Natural killer cell (primary cell): ENCODE measurements at regions not wholly inside any gene's neighbourhood (a gene's known extent, or its start where the extent isn't known, plus 50 kb on each side); places are given as distances from the start of the nearest gene placed in this dataset.
"Not testable (repeated sequence)": the region's sequence is repeated elsewhere in the genome, so short reads cannot be mapped to it uniquely, and the experiment has no call there.

Experiments
- ATAC-seq, 3 donors: fragments of 150-1000 bp in 2 of 3; fragments of 200-7000 bp in 1 of 3; cut with Tn5 transposase; 1 replicate in 1 of 3; 2 replicates in 2 of 3; pipeline ENCODE4 v1.10.0; 2021; ENCODE audit warnings: mild to moderate bottlenecking in 2 of 3, moderate library complexity in 2 of 3
- DNase-seq, 2 donors: peaks; one replicate each; pipeline versions ENCODE4 v3.0.0 to v3.0.0-alpha.2; 2013 to 2021; ENCODE audit warnings: mixed read lengths in 1 of 2
- H3K27ac ChIP-seq: one replicate; pipeline ENCODE4 v1.5.1; 2013; ENCODE audit warnings: mild to moderate bottlenecking, low read length
- H3K27me3 ChIP-seq: one replicate; pipeline ENCODE4 v1.6.1; 2013; ENCODE audit warnings: low read length; ENCODE audit not compliant: control insufficient read depth, insufficient read depth
- H3K36me3 ChIP-seq: one replicate; pipeline ENCODE4 v1.6.1; 2013; ENCODE audit warnings: low read length; ENCODE audit not compliant: control insufficient read depth, insufficient read depth
- H3K4me1 ChIP-seq: one replicate; pipeline ENCODE4 v1.6.1; 2013; ENCODE audit warnings: low read length; ENCODE audit not compliant: control insufficient read depth, insufficient read depth
- H3K4me3 ChIP-seq: one replicate; pipeline ENCODE4 v1.5.1; 2013; ENCODE audit warnings: low read length
- H3K9me3 ChIP-seq: one replicate; pipeline ENCODE4 v1.6.1; 2013; ENCODE audit warnings: low read length; ENCODE audit not compliant: control insufficient read depth, insufficient read depth
- H3K27ac Mint-ChIP-seq, 2 donors: one replicate each; pipeline ENCODE4 v1.8.0; 2022; ENCODE audit warnings: mild to moderate bottlenecking in 2 of 2, mixed read lengths in 2 of 2, moderate library complexity in 1 of 2
- H3K27me3 Mint-ChIP-seq, 2 donors: one replicate each; pipeline ENCODE4 v1.8.0; 2022; ENCODE audit warnings: low read depth in 2 of 2, mixed read lengths in 2 of 2
- H3K36me3 Mint-ChIP-seq: one replicate; pipeline ENCODE4 v1.8.0; 2022; ENCODE audit warnings: mixed read lengths
- H3K4me1 Mint-ChIP-seq, 2 donors: one replicate each; pipeline ENCODE4 v1.8.0; 2022; ENCODE audit warnings: mixed read lengths in 2 of 2
- H3K4me3 Mint-ChIP-seq: one replicate; pipeline ENCODE4 v1.8.0; 2022; ENCODE audit warnings: mild to moderate bottlenecking, moderate library complexity, mixed read lengths
- H3K9me3 Mint-ChIP-seq, 2 donors: one replicate each; pipeline ENCODE4 v1.8.0; 2022; ENCODE audit warnings: mixed read lengths in 2 of 2
- WGBS: methylation state at CpG from one replicate; pipeline ENCODE4 v1.1.7; 2013; ENCODE audit warnings: missing lambda C conversion rate; ENCODE audit not compliant: insufficient coverage; 5-methylcytosine and 5-hydroxymethylcytosine counted together
- intact Hi-C: fragments of 100-400 bp; cut with micrococcal nuclease; formaldehyde crosslinking; loops from one replicate; pipeline ENCODE4 v1.14.2; 2022
- TF ChIP-seq, protein P1 (sequence below): fragments of 200-600 bp; IDR thresholded peaks from one replicate; pipeline ENCODE4 v1.8.0; 2022; ENCODE audit warnings: antibody characterized with exemption

GRCh38 chr2:144774809-144775208 lies 254.9 kb upstream of the ZEB2 start:
- H3K27ac ChIP-seq, result no peak overlapping the region
- intact Hi-C loops, result no loop called here
- DNase-seq, result no peak
- Mint-ChIP-seq H3K9me3 (no peaks in the 10 kb centered on the region), H3K4me1 (peaks cover 0 to 1% of the 10 kb centered on the region in 2 donors), H3K4me3 (no peak overlapping the region), H3K36me3 (no peaks in the 10 kb centered on the region), H3K27ac (no peak overlapping the region), H3K27me3 (peaks cover 5 to 17% of the 10 kb centered on the region in 2 donors)
- H3K4me3 ChIP-seq, result no peak overlapping the region
- ATAC-seq, result no peak
- H3K36me3 ChIP-seq, result no peaks in the 10 kb centered on the region
- TF ChIP-seq, protein P1, sequence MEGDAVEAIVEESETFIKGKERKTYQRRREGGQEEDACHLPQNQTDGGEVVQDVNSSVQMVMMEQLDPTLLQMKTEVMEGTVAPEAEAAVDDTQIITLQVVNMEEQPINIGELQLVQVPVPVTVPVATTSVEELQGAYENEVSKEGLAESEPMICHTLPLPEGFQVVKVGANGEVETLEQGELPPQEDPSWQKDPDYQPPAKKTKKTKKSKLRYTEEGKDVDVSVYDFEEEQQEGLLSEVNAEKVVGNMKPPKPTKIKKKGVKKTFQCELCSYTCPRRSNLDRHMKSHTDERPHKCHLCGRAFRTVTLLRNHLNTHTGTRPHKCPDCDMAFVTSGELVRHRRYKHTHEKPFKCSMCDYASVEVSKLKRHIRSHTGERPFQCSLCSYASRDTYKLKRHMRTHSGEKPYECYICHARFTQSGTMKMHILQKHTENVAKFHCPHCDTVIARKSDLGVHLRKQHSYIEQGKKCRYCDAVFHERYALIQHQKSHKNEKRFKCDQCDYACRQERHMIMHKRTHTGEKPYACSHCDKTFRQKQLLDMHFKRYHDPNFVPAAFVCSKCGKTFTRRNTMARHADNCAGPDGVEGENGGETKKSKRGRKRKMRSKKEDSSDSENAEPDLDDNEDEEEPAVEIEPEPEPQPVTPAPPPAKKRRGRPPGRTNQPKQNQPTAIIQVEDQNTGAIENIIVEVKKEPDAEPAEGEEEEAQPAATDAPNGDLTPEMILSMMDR, result no peak
- H3K4me1 ChIP-seq, result no peaks in the 10 kb centered on the region
- H3K9me3 ChIP-seq, result no peaks in the 10 kb centered on the region
- peaks cover 2% of the 10 kb centered on the region for H3K27me3 ChIP-seq

DNA sequence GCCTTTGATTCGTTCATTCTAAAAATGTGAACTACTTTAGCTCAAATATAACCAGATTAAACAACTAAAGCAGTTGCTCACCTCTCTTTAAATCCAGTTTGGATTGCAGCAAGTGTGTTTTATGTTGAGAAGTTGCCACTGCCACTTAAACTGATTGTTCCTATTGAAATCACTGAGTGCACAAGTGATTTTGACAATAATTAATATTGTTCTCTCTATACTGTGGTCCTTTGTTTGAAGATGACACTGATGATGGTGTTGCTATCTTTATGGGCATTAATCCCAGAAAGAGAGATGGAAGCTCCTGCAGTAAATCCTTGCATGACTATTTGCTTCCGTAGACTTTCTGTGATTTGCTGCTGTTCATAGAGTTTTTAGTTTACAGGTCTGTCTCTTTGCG lies 251.4 kb upstream of the ZEB2 start:
- Mint-ChIP-seq H3K4me3 (no peak overlapping the region), H3K27ac (no peak overlapping the region), H3K36me3 (peaks cover 6% of the 10 kb centered on the region), H3K27me3 (peaks cover 8 to 32% of the 10 kb centered on the region in 2 donors), H3K4me1 (peaks cover 0 to 5% of the 10 kb centered on the region in 2 donors), H3K9me3 (no peaks in the 10 kb centered on the region)
- DNase-seq (no peak), ATAC-seq (no peak)
- Histone ChIP-seq H3K27ac (no peak overlapping the region), H3K27me3 (peaks cover 2% of the 10 kb centered on the region), H3K4me1 (no peaks in the 10 kb centered on the region), H3K36me3 (no peaks in the 10 kb centered on the region), H3K9me3 (no peaks in the 10 kb centered on the region), H3K4me3 (no peak overlapping the region)
- TF ChIP-seq, protein P1, result no peak
- WGBS, result 97% methylated on average over 3 of the region's 3 CpGs
- intact Hi-C loops, result no loop called here

- DNase-seq (no peak), ATAC-seq (no peak)
- Histone ChIP-seq H3K4me3 (no peak overlapping the region), H3K36me3 (no peaks in the 10 kb centered on the region), H3K27me3 (no peaks in the 10 kb centered on the region), H3K9me3 (no peaks in the 10 kb centered on the region), H3K4me1 (no peaks in the 10 kb centered on the region), H3K27ac (no peak overlapping the region)
- Mint-ChIP-seq H3K4me3 (no peak overlapping the region), H3K9me3 (no peaks in the 10 kb centered on the region), H3K4me1 (peaks cover 0 to 5% of the 10 kb centered on the region in 2 donors), H3K27me3 (peaks cover 8 to 32% of the 10 kb centered on the region in 2 donors), H3K27ac (no peak overlapping the region), H3K36me3 (peaks cover 6% of the 10 kb centered on the region)
- TF ChIP-seq, protein P1, result no peak
- 93% methylated on average over 5 of the region's 6 CpGs for WGBS
- intact Hi-C loops, result no loop called here
Measured at GRCh38 chr2:144770616-144771230, 250.8 kb upstream of the ZEB2 start.

DNA sequence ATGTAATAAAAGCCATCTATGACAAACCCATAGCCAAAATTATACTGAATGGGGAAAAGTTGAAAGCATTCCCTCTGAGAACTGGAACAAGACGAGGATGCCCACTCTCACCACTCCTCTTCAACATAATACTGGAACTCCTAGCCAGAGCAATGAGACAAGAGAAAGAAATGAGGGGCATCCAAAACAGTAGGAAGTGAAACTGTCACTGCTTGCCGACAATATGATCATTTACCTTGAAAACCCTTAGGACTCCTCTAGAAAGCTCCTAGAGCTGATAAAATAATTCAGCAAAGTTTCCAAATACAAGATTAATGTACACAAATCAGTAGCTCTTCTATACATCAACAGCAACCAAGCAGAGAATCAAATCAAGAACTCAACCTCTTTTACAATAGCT lies 241.0 kb upstream of the ZEB2 start:
- WGBS, result 61% methylated on average over 2 of the region's 2 CpGs
- H3K36me3 Mint-ChIP-seq, H3K27ac ChIP-seq, H3K9me3 Mint-ChIP-seq, H3K4me1 ChIP-seq, H3K9me3 ChIP-seq, H3K27me3 Mint-ChIP-seq, intact Hi-C loops, H3K4me3 ChIP-seq, ATAC-seq, DNase-seq, H3K4me3 Mint-ChIP-seq, H3K36me3 ChIP-seq, H3K27ac Mint-ChIP-seq, H3K27me3 ChIP-seq: not testable (repeated sequence)
- H3K4me1 Mint-ChIP-seq, result peaks cover 10% of the 10 kb centered on the region in 2 donors
